Calu3 (cell line): ENCODE measurements at regions not wholly inside any gene's neighbourhood (a gene's known extent, or its start where the extent isn't known, plus 50 kb on each side); places are given as distances from the start of the nearest gene placed in this dataset.

Source experiments
- BruUV-seq: library from RNA; stranded (reverse); fragments of 400-500 nt; replicated peaks from 2 replicates; lab custom pipeline; 2021; lab: Mats Ljungman, UMichigan
- CTCF ChIA-PET: fragments of 300-600 bp; sonication (Branson Sonifier 250); formaldehyde crosslinking; loops from one replicate; lab custom pipeline; 2022; ENCODE audit warnings: antibody characterized with exemption; lab: Charles Lee
- DNase-seq: peaks from one replicate; pipeline ENCODE4 v3.0.0; 2022
- H3K27ac Mint-ChIP-seq: one replicate; pipeline ENCODE4 v1.8.0; 2022; ENCODE audit warnings: mixed read lengths; ENCODE audit not compliant: unreplicated experiment
- H3K27me3 Mint-ChIP-seq: one replicate; pipeline ENCODE4 v1.8.0; 2022; ENCODE audit warnings: mixed read lengths; ENCODE audit not compliant: unreplicated experiment
- H3K36me3 Mint-ChIP-seq: one replicate; pipeline ENCODE4 v1.8.0; 2022; ENCODE audit warnings: mild to moderate bottlenecking, moderate library complexity, mixed read lengths; ENCODE audit not compliant: insufficient read depth, unreplicated experiment
- H3K4me1 Mint-ChIP-seq: one replicate; pipeline ENCODE4 v1.8.0; 2022; ENCODE audit warnings: mild to moderate bottlenecking, low read depth, mixed read lengths; ENCODE audit not compliant: unreplicated experiment
- H3K4me3 Mint-ChIP-seq: one replicate; pipeline ENCODE4 v1.8.0; 2022; ENCODE audit warnings: mild to moderate bottlenecking, low read depth, moderate library complexity, mixed read lengths; ENCODE audit not compliant: unreplicated experiment
- H3K9me3 Mint-ChIP-seq: one replicate; pipeline ENCODE4 v1.8.0; 2022; ENCODE audit warnings: low read depth, mixed read lengths; ENCODE audit not compliant: unreplicated experiment
- intact Hi-C: fragments of 100-400 bp; cut with micrococcal nuclease; formaldehyde crosslinking; loops from one replicate; pipeline ENCODE4 v1.10.0; 2022; ENCODE audit not compliant: unreplicated experiment
- TF ChIP-seq, protein P1 (sequence below): fragments of 200-600 bp; IDR thresholded peaks from one replicate; pipeline ENCODE4 v1.8.0; 2022; ENCODE audit warnings: antibody characterized with exemption; ENCODE audit not compliant: unreplicated experiment

- no peaks in the 10 kb centered on the region for H3K36me3 Mint-ChIP-seq
- no TSS peak for BruUV-seq
- CTCF ChIA-PET, result no interaction called here
- peak; percentile 20 for DNase-seq
- H3K27me3 Mint-ChIP-seq, result no peaks in the 10 kb centered on the region
- no peaks in the 10 kb centered on the region for H3K4me1 Mint-ChIP-seq
- no peak overlapping the region for H3K27ac Mint-ChIP-seq
- no peaks in the 10 kb centered on the region for H3K9me3 Mint-ChIP-seq
- no peak overlapping the region for H3K4me3 Mint-ChIP-seq
- TF ChIP-seq, protein P1, sequence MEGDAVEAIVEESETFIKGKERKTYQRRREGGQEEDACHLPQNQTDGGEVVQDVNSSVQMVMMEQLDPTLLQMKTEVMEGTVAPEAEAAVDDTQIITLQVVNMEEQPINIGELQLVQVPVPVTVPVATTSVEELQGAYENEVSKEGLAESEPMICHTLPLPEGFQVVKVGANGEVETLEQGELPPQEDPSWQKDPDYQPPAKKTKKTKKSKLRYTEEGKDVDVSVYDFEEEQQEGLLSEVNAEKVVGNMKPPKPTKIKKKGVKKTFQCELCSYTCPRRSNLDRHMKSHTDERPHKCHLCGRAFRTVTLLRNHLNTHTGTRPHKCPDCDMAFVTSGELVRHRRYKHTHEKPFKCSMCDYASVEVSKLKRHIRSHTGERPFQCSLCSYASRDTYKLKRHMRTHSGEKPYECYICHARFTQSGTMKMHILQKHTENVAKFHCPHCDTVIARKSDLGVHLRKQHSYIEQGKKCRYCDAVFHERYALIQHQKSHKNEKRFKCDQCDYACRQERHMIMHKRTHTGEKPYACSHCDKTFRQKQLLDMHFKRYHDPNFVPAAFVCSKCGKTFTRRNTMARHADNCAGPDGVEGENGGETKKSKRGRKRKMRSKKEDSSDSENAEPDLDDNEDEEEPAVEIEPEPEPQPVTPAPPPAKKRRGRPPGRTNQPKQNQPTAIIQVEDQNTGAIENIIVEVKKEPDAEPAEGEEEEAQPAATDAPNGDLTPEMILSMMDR, result peak; percentile 43
- intact Hi-C loops, result loop anchor here (10.0 kb wide), 1 partner anchor 468 kb away; no protein-coding TSS in a partner anchor
Measured at GRCh38 chr16:79997257-79997656, 396.7 kb upstream of the MAF start.

DNA sequence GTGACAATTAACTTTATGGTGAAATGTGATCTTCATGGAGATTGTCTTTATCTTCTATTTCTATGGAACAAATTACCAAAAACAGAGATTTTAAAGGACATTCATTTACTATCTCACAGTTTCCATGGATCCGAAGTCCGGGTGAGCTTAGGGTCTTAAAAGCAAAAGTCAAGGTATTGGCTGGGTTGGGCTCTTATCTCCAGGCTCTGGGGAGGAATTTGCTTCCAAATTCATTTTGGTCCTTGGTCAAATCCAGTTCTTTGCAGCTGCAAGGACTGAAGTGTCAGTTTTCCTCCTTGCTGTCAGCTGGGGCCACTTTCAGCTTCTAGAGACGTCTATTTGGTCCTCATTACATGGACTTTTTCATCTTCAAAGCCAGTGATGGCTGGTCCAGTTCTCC is 395.8 kb upstream of the MAF start:
- no peaks in the 10 kb centered on the region for H3K27me3 Mint-ChIP-seq
- no peak overlapping the region for H3K4me3 Mint-ChIP-seq
- H3K9me3 Mint-ChIP-seq, result no peaks in the 10 kb centered on the region
- no peak for DNase-seq
- BruUV-seq, result no TSS peak
- intact Hi-C loops, result loop anchor here (10.0 kb wide), 1 partner anchor 468 kb away; no protein-coding TSS in a partner anchor
- H3K36me3 Mint-ChIP-seq, result no peaks in the 10 kb centered on the region
- H3K27ac Mint-ChIP-seq, result no peak overlapping the region
- TF ChIP-seq, protein P1, result no peak
- H3K4me1 Mint-ChIP-seq, result no peaks in the 10 kb centered on the region
- CTCF ChIA-PET, result no interaction called here

- Mint-ChIP-seq H3K4me1 (no peaks in the 10 kb centered on the region), H3K9me3 (no peaks in the 10 kb centered on the region), H3K27me3 (no peaks in the 10 kb centered on the region), H3K27ac (no peak overlapping the region), H3K36me3 (no peaks in the 10 kb centered on the region), H3K4me3 (no peak overlapping the region)
- no peak for DNase-seq
- TF ChIP-seq, protein P1, result no peak
- intact Hi-C loops, result loop anchor here (10.0 kb wide), 1 partner anchor 469 kb away; no protein-coding TSS in a partner anchor
- no TSS peak for BruUV-seq
- CTCF ChIA-PET, result no interaction called here
Measured at GRCh38 chr16:79995315-79995714, 394.8 kb upstream of the MAF start.

- no peak overlapping the region for H3K4me3 Mint-ChIP-seq
- no peak for DNase-seq
- no peak overlapping the region for H3K27ac Mint-ChIP-seq
- intact Hi-C loops, result loop anchor here (10.0 kb wide), 1 partner anchor 470 kb away; no protein-coding TSS in a partner anchor
- CTCF ChIA-PET, result no interaction called here
- no peaks in the 10 kb centered on the region for H3K9me3 Mint-ChIP-seq
- TF ChIP-seq, protein P1, result no peak
- no peaks in the 10 kb centered on the region for H3K27me3 Mint-ChIP-seq
- no peaks in the 10 kb centered on the region for H3K36me3 Mint-ChIP-seq
- H3K4me1 Mint-ChIP-seq, result no peaks in the 10 kb centered on the region
- no TSS peak for BruUV-seq
Measured at GRCh38 chr16:79994418-79994817, 393.9 kb upstream of the MAF start.
